Natural killer cell treated with Interleukin-12 subunit alpha and Interleukin-12 subunit beta and Interleukin-15 and Interleukin-18, amount 100 ng/mL, for 72 hours (primary cell): ENCODE measurements at regions not wholly inside any gene's neighbourhood (a gene's known extent, or its start where the extent isn't known, plus 50 kb on each side); places are given as distances from the start of the nearest gene placed in this dataset.

Experiments
- ATAC-seq, 2 donors: fragments of 150-1000 bp; cut with Tn5 transposase in 1 of 2; sonication (Bioruptor Pico), chemical (Tn5 transposase) in 1 of 2; 2 replicates each; pipeline ENCODE4 v1.10.0; 2021
- DNase-seq: peaks from one replicate; pipeline ENCODE4 v3.0.0; 2022; ENCODE audit warnings: low spot score
- H3K27ac Mint-ChIP-seq, 2 donors: 1 replicate in 1 of 2; 2 replicates in 1 of 2; pipeline ENCODE4 v1.8.0; 2022; ENCODE audit warnings: mixed read lengths in 2 of 2, mild to moderate bottlenecking in 1 of 2, moderate library complexity in 1 of 2
- H3K27me3 Mint-ChIP-seq, 2 donors: 1 replicate in 1 of 2; 2 replicates in 1 of 2; pipeline ENCODE4 v1.8.0; 2022; ENCODE audit warnings: mixed read lengths in 2 of 2
- H3K36me3 Mint-ChIP-seq: one replicate; pipeline ENCODE4 v1.8.0; 2022; ENCODE audit warnings: mixed read lengths
- H3K4me1 Mint-ChIP-seq, 2 donors: 1 replicate in 1 of 2; 2 replicates in 1 of 2; pipeline ENCODE4 v1.8.0; 2022; ENCODE audit warnings: low read depth in 2 of 2, mixed read lengths in 2 of 2, mild to moderate bottlenecking in 1 of 2
- H3K4me3 Mint-ChIP-seq: one replicate; pipeline ENCODE4 v1.8.0; 2022; ENCODE audit warnings: mixed read lengths
- H3K9me3 Mint-ChIP-seq: 2 replicates; pipeline ENCODE4 v1.8.0; 2022; ENCODE audit warnings: mixed read lengths

DNA sequence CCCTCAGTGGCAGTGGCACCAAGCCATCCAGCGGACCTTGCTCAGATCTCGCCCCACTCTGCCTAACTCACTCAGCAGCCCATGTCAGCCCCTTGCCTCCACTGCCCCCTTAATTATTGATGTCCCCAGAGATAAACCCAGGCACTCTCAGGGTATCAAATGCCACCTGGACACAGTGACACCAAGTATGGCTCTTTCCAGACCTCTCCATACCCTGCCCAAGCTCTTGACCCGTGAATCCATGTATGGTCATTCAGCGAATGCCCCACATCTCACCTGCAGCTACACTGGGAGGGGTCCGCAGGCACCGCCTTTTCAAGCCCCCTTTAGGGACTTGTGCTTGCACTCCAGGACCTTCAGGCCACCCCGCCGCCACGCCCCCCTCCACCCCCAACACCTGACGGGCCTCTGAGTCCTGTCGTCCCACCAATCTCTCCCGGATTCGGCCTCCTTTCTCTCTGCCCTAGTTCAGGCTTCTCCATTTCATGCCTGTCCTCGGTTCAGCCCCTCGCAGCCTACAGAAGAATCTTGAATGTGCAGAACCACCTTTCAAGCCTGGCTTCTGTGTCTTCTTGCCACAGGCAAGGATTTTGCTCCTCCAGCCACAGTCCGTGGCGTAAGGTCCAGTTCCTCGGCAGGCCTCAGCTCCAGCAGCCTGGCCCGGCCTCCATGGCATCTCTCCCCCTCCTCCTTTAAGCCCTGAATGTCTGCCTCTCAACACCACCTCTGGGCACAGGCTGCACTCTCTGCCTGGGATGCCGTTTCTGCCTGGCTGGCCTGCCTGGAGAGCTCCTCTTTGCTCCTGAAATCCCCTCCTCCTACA, 54.1 kb upstream of the ODC1 start:
- H3K27ac Mint-ChIP-seq, result no peak overlapping the region
- H3K27me3 Mint-ChIP-seq, result peaks cover 12 to 14% of the 10 kb centered on the region in 2 donors
- no peaks in the 10 kb centered on the region for H3K9me3 Mint-ChIP-seq
- no peak overlapping the region for H3K4me3 Mint-ChIP-seq
- peaks cover 0 to 2% of the 10 kb centered on the region in 2 donors for H3K4me1 Mint-ChIP-seq
- H3K36me3 Mint-ChIP-seq, result no peaks in the 10 kb centered on the region
- ATAC-seq (no peak), DNase-seq (no peak)

GRCh38 chr2:10501451-10501961, 53.4 kb upstream of the ODC1 start:
- ATAC-seq, result no peak

DNA sequence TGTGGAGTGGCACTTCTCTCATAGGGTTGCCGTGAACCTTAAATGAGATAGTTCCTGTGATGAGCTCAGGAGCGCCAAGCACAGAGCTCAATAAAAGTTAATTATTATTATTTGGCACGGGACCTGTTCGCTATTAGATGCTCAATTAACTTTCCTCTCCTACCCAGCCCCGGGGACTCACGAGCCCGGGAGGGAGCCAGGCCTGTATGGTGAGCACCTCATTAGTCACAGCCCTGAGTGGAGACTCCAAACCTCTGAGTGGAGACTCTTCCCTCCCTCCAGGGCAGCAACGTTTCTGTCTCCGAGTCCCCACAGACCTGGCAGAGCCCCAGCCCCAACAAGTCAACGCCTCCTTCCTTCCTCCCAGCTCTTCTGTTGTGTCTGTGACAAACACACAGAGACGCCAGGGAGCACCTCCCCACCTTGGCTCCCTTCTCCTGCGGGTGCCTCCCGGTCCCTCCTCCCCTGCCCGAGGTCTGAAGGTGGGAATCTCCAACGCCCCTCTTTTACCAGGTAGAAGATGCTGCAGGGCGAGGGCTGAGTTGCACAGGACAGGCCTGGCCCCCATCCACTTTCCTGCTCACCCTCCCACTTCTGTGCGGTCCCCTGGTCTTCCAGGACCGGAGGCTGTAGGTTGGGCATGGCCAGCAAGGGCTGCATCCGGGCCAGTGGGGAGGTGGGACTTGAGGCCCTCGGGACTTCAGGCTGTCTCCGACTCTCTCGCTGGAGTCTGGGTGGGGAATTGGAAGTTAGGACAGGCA, 52.7 kb upstream of the ODC1 start:
- Mint-ChIP-seq H3K27me3 (peaks cover 17 to 21% of the 10 kb centered on the region in 2 donors), H3K9me3 (no peaks in the 10 kb centered on the region), H3K4me3 (no peak overlapping the region), H3K27ac (no peak overlapping the region), H3K36me3 (no peaks in the 10 kb centered on the region), H3K4me1 (peaks cover 0 to 2% of the 10 kb centered on the region in 2 donors)
- no peak for ATAC-seq
- no peak for DNase-seq

More at GRCh38 chr2:10501451-10501961, 53.4 kb upstream of the ODC1 start:
- Mint-ChIP-seq H3K4me3 (no peak overlapping the region), H3K36me3 (no peaks in the 10 kb centered on the region), H3K9me3 (no peaks in the 10 kb centered on the region), H3K27ac (no peak overlapping the region), H3K27me3 (peaks cover 17% of the 10 kb centered on the region in 2 donors), H3K4me1 (peaks cover 0 to 2% of the 10 kb centered on the region in 2 donors)
- DNase-seq, result no peak

- no peak overlapping the region for H3K27ac Mint-ChIP-seq
- DNase-seq (no peak), ATAC-seq (no peak)
- H3K36me3 Mint-ChIP-seq, result no peaks in the 10 kb centered on the region
- H3K9me3 Mint-ChIP-seq, result no peaks in the 10 kb centered on the region
- H3K4me3 Mint-ChIP-seq, result no peak overlapping the region
- peaks cover 0 to 4% of the 10 kb centered on the region in 2 donors for H3K4me1 Mint-ChIP-seq
- peaks cover 17 to 25% of the 10 kb centered on the region in 2 donors for H3K27me3 Mint-ChIP-seq
Observed at GRCh38 chr2:10499911-10500521, 51.9 kb upstream of the ODC1 start.

GRCh38 chr2:10499275-10499907, 51.3 kb upstream of the ODC1 start:
- ATAC-seq (no peak), DNase-seq (no peak)
- H3K27me3 Mint-ChIP-seq, result peaks cover 17 to 25% of the 10 kb centered on the region in 2 donors
- H3K4me3 Mint-ChIP-seq, result no peak overlapping the region
- H3K27ac Mint-ChIP-seq, result no peak overlapping the region
- H3K9me3 Mint-ChIP-seq, result no peaks in the 10 kb centered on the region
- H3K4me1 Mint-ChIP-seq, result peaks cover 0 to 6% of the 10 kb centered on the region in 2 donors
- H3K36me3 Mint-ChIP-seq, result no peaks in the 10 kb centered on the region

GRCh38 chr2:10498525-10499274, 50.6 kb upstream of the ODC1 start:
- Mint-ChIP-seq H3K27ac (no peak overlapping the region), H3K27me3 (peaks cover 17 to 25% of the 10 kb centered on the region in 2 donors), H3K9me3 (no peaks in the 10 kb centered on the region), H3K36me3 (no peaks in the 10 kb centered on the region), H3K4me1 (peaks cover 0 to 7% of the 10 kb centered on the region in 2 donors), H3K4me3 (no peak overlapping the region)
- DNase-seq (no peak), ATAC-seq (no peak)
